Duodenal mucosa (tissue), 2 donors: ENCODE measurements at regions not wholly inside any gene's neighbourhood (a gene's known extent, or its start where the extent isn't known, plus 50 kb on each side); places are given as distances from the start of the nearest gene placed in this dataset.

Experiments
- H3K27ac ChIP-seq: one replicate; pipeline ENCODE4 v1.7.0; 2013; ENCODE audit warnings: low read depth, low read length
- H3K27me3 ChIP-seq, 2 donors: one replicate each; pipeline ENCODE4 v1.7.0; 2013; ENCODE audit warnings: low read length in 2 of 2, control low read depth in 1 of 2; ENCODE audit not compliant: insufficient read depth in 2 of 2, control insufficient read depth in 1 of 2
- H3K36me3 ChIP-seq, 2 donors: one replicate each; pipeline ENCODE4 v1.7.0; 2013; ENCODE audit warnings: low read length in 2 of 2, control low read depth in 1 of 2; ENCODE audit not compliant: insufficient read depth in 2 of 2, control insufficient read depth in 1 of 2
- H3K4me1 ChIP-seq, 2 donors: one replicate each; pipeline ENCODE4 v1.7.0; 2013; ENCODE audit warnings: low read length in 2 of 2, control low read depth in 1 of 2; ENCODE audit not compliant: insufficient read depth in 2 of 2, control insufficient read depth in 1 of 2
- H3K4me3 ChIP-seq, 2 donors: one replicate each; pipeline ENCODE4 v1.7.0; 2013; ENCODE audit warnings: low read length in 2 of 2, low read depth in 1 of 2
- H3K9ac ChIP-seq, 2 donors: one replicate each; pipeline ENCODE4 v1.7.0; 2013; ENCODE audit warnings: low read length in 2 of 2, low read depth in 1 of 2
- H3K9me3 ChIP-seq, 2 donors: one replicate each; pipeline ENCODE4 v1.7.0; 2013; ENCODE audit warnings: low read length in 2 of 2, control low read depth in 1 of 2; ENCODE audit not compliant: control insufficient read depth in 1 of 2

GRCh38 chr1:204736836-204737235 lies 51.3 kb upstream of the LRRN2 start:
- Histone ChIP-seq H3K4me3 (no peak overlapping the region), H3K9me3 (peaks cover 2 to 9% of the 10 kb centered on the region in 2 donors), H3K27me3 (peaks cover 0 to 13% of the 10 kb centered on the region in 2 donors), H3K4me1 (no peaks in the 10 kb centered on the region), H3K36me3 (no peaks in the 10 kb centered on the region), H3K9ac (no peak overlapping the region), H3K27ac (no peak overlapping the region)

- H3K4me3 ChIP-seq, result no peak overlapping the region
- no peaks in the 10 kb centered on the region for H3K4me1 ChIP-seq
- peaks cover 2 to 9% of the 10 kb centered on the region in 2 donors for H3K9me3 ChIP-seq
- H3K27me3 ChIP-seq, result peaks cover 4% of the 10 kb centered on the region in 2 donors
- H3K27ac ChIP-seq, result no peak overlapping the region
- H3K36me3 ChIP-seq, result no peaks in the 10 kb centered on the region
- H3K9ac ChIP-seq, result no peak overlapping the region
Measured at GRCh38 chr1:204738506-204738905, 53.0 kb upstream of the LRRN2 start.

GRCh38 chr1:204740354-204740753 lies 54.8 kb upstream of the LRRN2 start:
- no peak overlapping the region for H3K9ac ChIP-seq
- no peaks in the 10 kb centered on the region for H3K4me1 ChIP-seq
- peaks cover 2 to 5% of the 10 kb centered on the region in 2 donors for H3K27me3 ChIP-seq
- no peak overlapping the region for H3K27ac ChIP-seq
- no peaks in the 10 kb centered on the region for H3K36me3 ChIP-seq
- peaks cover 2 to 9% of the 10 kb centered on the region in 2 donors for H3K9me3 ChIP-seq
- H3K4me3 ChIP-seq, result no peak overlapping the region

GRCh38 chr1:204741440-204741839 lies 55.9 kb upstream of the LRRN2 start:
- Histone ChIP-seq H3K4me1 (no peaks in the 10 kb centered on the region), H3K27me3 (peaks cover 2 to 5% of the 10 kb centered on the region in 2 donors), H3K4me3 (no peak overlapping the region), H3K36me3 (no peaks in the 10 kb centered on the region), H3K9me3 (peaks cover 2 to 9% of the 10 kb centered on the region in 2 donors), H3K9ac (no peak overlapping the region), H3K27ac (no peak overlapping the region)

- H3K9me3 ChIP-seq, result peaks cover 2 to 9% of the 10 kb centered on the region in 2 donors
- H3K27me3 ChIP-seq, result peaks cover 2 to 5% of the 10 kb centered on the region in 2 donors
- no peaks in the 10 kb centered on the region for H3K36me3 ChIP-seq
- H3K27ac ChIP-seq, result no peak overlapping the region
- no peak overlapping the region for H3K9ac ChIP-seq
- H3K4me3 ChIP-seq, result no peak overlapping the region
- no peaks in the 10 kb centered on the region for H3K4me1 ChIP-seq
Measured at GRCh38 chr1:204742676-204743251, 57.2 kb upstream of the LRRN2 start.

- Histone ChIP-seq H3K4me3 (no peak overlapping the region), H3K9ac (no peak overlapping the region), H3K27me3 (peaks cover 2 to 5% of the 10 kb centered on the region in 2 donors), H3K9me3 (no peaks in the 10 kb centered on the region), H3K4me1 (no peaks in the 10 kb centered on the region), H3K36me3 (no peaks in the 10 kb centered on the region), H3K27ac (no peak overlapping the region)
Measured at GRCh38 chr1:204744107-204744779, 58.7 kb upstream of the LRRN2 start.

- Histone ChIP-seq H3K9ac (no peak overlapping the region), H3K9me3 (no peaks in the 10 kb centered on the region), H3K36me3 (no peaks in the 10 kb centered on the region), H3K27me3 (peaks cover 2 to 5% of the 10 kb centered on the region in 2 donors), H3K4me1 (peaks cover 0 to 7% of the 10 kb centered on the region in 2 donors), H3K27ac (no peak overlapping the region), H3K4me3 (no peak overlapping the region)
Measured at GRCh38 chr1:204746838-204747442, 61.4 kb upstream of the LRRN2 start.

- Histone ChIP-seq H3K4me3 (no peak overlapping the region), H3K9me3 (no peaks in the 10 kb centered on the region), H3K36me3 (no peaks in the 10 kb centered on the region), H3K4me1 (peaks cover 0 to 7% of the 10 kb centered on the region in 2 donors), H3K9ac (no peak overlapping the region), H3K27me3 (no peaks in the 10 kb centered on the region), H3K27ac (no peak overlapping the region)
Measured at GRCh38 chr1:204751480-204751879, 65.9 kb upstream of the LRRN2 start.

GRCh38 chr1:204751883-204752687 lies 66.5 kb upstream of the LRRN2 start:
- Histone ChIP-seq H3K4me3 (no peak overlapping the region), H3K27ac (no peak overlapping the region), H3K4me1 (peaks cover 0 to 7% of the 10 kb centered on the region in 2 donors), H3K9me3 (no peaks in the 10 kb centered on the region), H3K27me3 (no peaks in the 10 kb centered on the region), H3K36me3 (no peaks in the 10 kb centered on the region), H3K9ac (no peak overlapping the region)

GRCh38 chr1:204752688-204753040 lies 67.1 kb upstream of the LRRN2 start:
- H3K27ac ChIP-seq, result no peak overlapping the region
- H3K9ac ChIP-seq, result no peak overlapping the region
- H3K9me3 ChIP-seq, result no peaks in the 10 kb centered on the region
- H3K4me1 ChIP-seq, result peaks cover 0 to 7% of the 10 kb centered on the region in 2 donors
- H3K36me3 ChIP-seq, result no peaks in the 10 kb centered on the region
- no peaks in the 10 kb centered on the region for H3K27me3 ChIP-seq
- no peak overlapping the region for H3K4me3 ChIP-seq
